G401 (cell line): ENCODE measurements at regions not wholly inside any gene's neighbourhood (a gene's known extent, or its start where the extent isn't known, plus 50 kb on each side); places are given as distances from the start of the nearest gene placed in this dataset.

Source experiments
- DNase-seq: peaks from one replicate; pipeline ENCODE4 v3.0.0-alpha.2; 2015; ENCODE audit warnings: low spot score
- in situ Hi-C: cut with HindIII; loops from 2 replicates; pipeline ENCODE4 v1.10.0; 2016; ENCODE audit warnings: low sequenced_read_pairs, mixed read lengths

DNA sequence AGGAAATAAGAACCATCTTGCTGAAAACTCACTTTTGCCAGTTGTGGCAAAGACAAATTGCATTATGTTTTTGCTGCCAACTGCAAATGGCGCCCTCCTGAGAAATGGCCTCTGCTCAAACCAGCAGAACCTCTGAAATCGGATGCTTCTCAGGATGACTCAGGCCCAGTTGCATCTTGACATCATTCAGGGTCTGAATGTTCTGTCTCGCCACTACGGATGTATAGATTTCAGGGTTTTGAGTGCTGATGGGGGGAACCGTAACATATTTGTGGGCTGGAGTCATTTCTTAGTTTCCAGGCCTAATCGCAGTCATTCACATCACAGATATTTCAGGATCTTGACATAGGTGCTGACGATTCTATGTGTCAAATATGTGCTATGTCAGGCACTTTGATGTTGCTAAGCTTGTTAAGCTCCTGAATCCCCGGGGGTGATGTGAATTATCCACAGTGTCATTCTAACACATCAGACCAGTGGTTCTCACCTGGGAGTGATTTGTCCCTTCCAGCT is 207.1 kb downstream of the NFATC2 start:
- DNase-seq: no peak
- in situ Hi-C loops: no loop called here

- in situ Hi-C loops: no loop called here
- no peak for DNase-seq
These were observed 207.9 kb downstream of the NFATC2 start for GRCh38 chr20:51334609-51335008.

- in situ Hi-C loops: no loop called here
- no peak for DNase-seq
These were observed 208.5 kb downstream of the NFATC2 start for GRCh38 chr20:51333971-51334370.

GRCh38 chr20:51333446-51333845 is 209.1 kb downstream of the NFATC2 start:
- DNase-seq: no peak
- in situ Hi-C loops: no loop called here

- no peak for DNase-seq
- in situ Hi-C loops: no loop called here
These were observed 211.0 kb downstream of the NFATC2 start for GRCh38 chr20:51331481-51331880.

DNA sequence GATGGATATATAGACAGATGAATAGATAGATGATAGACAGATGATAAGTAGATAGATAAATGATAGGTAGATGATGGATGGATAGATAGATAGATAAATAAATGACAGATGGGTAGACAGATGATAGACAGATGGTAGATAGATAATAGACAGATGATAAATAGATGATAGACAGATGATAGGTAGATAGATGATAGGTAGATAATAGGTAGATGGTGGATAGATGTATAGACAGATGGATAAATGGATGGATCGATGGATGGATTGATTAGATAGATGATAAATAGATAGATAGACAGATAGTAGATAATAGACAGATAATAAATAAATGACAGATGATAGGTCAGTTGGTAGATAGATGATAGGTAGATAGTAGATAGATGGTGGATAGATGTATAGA is 212.7 kb downstream of the NFATC2 start:
- in situ Hi-C loops: loop anchor here (10.0 kb wide), 1 partner anchor 325 kb away; no protein-coding TSS in a partner anchor
- no peak for DNase-seq

GRCh38 chr20:51327251-51327841 is 215.2 kb downstream of the NFATC2 start:
- no peak for DNase-seq

GRCh38 chr20:51326201-51326819 is 216.2 kb downstream of the NFATC2 start:
- in situ Hi-C loops: loop anchor here (10.0 kb wide), 1 partner anchor 322 kb away; no protein-coding TSS in a partner anchor
- peak; percentile 58 for DNase-seq

More at GRCh38 chr20:51327251-51327841, 215.2 kb downstream of the NFATC2 start:
- in situ Hi-C loops: loop anchor here (10.0 kb wide), 1 partner anchor 323 kb away; no protein-coding TSS in a partner anchor

- no peak for DNase-seq
- in situ Hi-C loops: loop anchor here (10.0 kb wide), 1 partner anchor 317 kb away; no protein-coding TSS in a partner anchor
These were observed 220.3 kb downstream of the NFATC2 start for GRCh38 chr20:51322164-51322707.

DNA sequence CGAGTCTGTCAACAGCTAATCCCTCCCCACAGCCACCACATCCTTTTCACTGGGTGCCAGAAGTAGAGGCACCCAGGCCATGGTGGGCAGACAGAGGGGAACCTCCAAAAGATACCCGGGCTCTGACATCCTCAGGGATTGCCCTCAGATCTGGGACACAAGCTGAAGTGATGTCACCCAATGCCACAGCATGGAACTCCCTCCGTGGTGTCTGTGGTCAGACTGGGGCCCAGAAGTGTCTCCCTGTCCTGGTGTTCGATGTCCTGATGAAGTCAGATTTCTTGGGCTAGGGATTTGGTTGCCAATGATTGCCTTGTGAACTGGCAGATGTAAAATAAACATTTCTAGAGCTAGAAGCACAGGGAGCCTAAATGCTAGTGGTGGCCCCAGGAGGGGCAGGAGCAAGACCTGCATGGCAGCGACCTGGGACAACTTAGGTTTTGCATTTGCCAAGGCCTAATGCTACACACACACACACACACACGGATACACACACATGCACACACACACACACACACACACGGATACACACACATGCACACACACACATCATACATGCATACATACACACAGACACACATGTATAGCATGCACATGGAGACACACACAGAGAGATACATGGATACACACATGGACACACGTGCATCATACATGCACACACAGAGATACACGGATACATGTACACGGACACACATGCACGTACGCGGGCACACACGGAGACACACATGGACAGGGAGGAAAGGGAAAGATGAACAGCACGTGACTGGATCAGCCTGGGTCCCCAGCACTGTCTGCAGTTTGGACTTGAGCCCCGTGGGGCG is 221.0 kb downstream of the NFATC2 start:
- DNase-seq: no peak
- in situ Hi-C loops: loop anchor here (10.0 kb wide), 1 partner anchor 317 kb away; no protein-coding TSS in a partner anchor

DNA sequence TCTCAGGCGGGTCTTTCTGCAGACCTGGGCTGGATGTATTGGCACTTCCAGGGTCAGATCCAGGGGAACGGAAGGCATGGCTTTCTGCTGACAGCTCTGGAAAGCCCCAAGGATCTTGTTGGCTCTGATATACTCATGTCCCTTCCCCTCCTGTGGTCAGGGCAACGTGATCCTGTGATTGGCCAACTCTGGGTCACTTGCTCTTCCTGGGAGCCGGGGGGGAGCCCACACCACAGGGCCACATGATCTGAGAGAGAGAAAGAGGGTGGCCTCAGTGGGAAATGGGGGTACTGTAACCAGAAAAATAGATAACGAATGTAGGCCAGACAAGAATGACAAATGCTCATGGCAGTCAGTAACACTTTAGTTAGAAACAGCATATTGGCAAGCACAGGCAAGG is 223.0 kb downstream of the NFATC2 start:
- in situ Hi-C loops: no loop called here
- no peak for DNase-seq

- in situ Hi-C loops: no loop called here
- DNase-seq: peak; percentile 5
These were observed 224.2 kb downstream of the NFATC2 start for GRCh38 chr20:51318058-51318949.

DNA sequence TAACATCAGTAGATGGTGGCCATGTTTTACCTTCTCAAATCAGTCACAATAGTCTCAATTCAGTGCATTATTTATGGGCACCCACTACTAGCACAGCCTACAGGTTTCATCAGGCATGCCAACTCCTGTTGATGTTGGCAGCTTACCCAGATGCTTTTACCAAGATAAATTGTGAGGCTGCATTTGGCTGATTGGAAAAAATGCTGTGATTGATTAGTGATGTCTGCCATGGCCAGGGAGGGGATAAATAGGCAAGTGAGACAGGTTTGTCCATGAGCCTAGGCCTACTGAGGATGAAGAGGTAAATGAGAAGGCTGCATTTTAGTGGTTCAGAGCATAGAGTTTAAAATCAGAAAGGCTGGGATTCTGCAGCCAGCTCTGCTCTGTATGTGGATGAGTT is 227.1 kb downstream of the NFATC2 start:
- in situ Hi-C loops: no loop called here
- no peak for DNase-seq

- in situ Hi-C loops: no loop called here
- DNase-seq: no peak
These were observed 229.1 kb downstream of the NFATC2 start for GRCh38 chr20:51313358-51313827.

GRCh38 chr20:51312480-51312783 is 230.1 kb downstream of the NFATC2 start:
- no peak for DNase-seq
- in situ Hi-C loops: no loop called here

GRCh38 chr20:51311636-51312479 is 230.7 kb downstream of the NFATC2 start:
- DNase-seq: no peak
- in situ Hi-C loops: no loop called here

GRCh38 chr20:51310216-51310615 is 232.3 kb downstream of the NFATC2 start:
- DNase-seq: no peak
- in situ Hi-C loops: no loop called here

GRCh38 chr20:51309128-51309527 is 233.4 kb downstream of the NFATC2 start:
- no peak for DNase-seq
- in situ Hi-C loops: no loop called here
